K562 (cell line): ENCODE measurements at regions not wholly inside any gene's neighbourhood (a gene's known extent, or its start where the extent isn't known, plus 50 kb on each side); places are given as distances from the start of the nearest gene placed in this dataset.

ENCODE experiments used
- MCM3 ChIP-seq: fragments of 450-650 bp; IDR thresholded peaks from 2 replicates; pipeline ENCODE4 v1.6.1; 2016
- RBM34 ChIP-seq: fragments of 200-400 bp; formaldehyde crosslinking; IDR thresholded peaks from 2 replicates; pipeline ENCODE4 v1.6.1; 2018; ENCODE audit warnings: low read length, borderline replicate concordance; ENCODE audit not compliant: insufficient read depth
- ZNF133 ChIP-seq: fragments of 250-450 bp; sonication (Bioruptor Pico); IDR thresholded peaks from 2 replicates; pipeline ENCODE4 v1.4.0; 2020; ENCODE audit warnings: mild to moderate bottlenecking
- TF ChIP-seq, protein P1 (sequence below): sonication (generic); formaldehyde crosslinking; IDR thresholded peaks from 2 replicates; pipeline ENCODE4 v1.8.0; 2023; ENCODE audit warnings: missing genetic modification reagents, mild to moderate bottlenecking, borderline replicate concordance
- TF ChIP-seq, protein P2 (sequence below): sonication (generic); formaldehyde crosslinking; IDR thresholded peaks from 2 replicates; pipeline ENCODE4 v1.8.1; 2023; ENCODE audit warnings: mild to moderate bottlenecking, missing genetic modification reagents
- TF ChIP-seq, protein P3 (sequence below): conservative IDR thresholded peaks from 2 replicates; pipeline ENCODE4 v1.6.1; 2011; ENCODE audit warnings: low read depth, mild to moderate bottlenecking, low read length; ENCODE audit not compliant: control insufficient read depth

DNA sequence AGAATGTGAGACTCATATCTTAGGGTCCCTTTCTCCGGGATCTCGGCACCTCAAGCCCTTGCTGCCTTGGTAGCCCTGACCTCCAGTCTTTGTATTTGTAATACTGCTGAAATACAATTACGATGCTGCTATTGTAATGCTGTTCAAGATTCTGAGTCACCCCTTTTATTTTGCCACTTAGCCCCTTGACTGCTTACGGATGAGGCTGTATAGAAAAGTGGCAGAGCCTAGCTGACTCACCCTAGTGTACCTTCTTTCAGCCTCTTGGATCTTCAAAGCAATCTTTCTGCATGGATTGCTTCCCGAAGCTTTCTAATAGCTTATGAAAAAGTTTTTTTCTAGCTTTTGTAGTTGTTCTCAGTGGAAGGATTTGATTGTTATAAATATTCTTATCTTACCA lies 187.9 kb downstream of the KCNJ2 start (continued):
- TF ChIP-seq RBM34 (no peak), MCM3 (no peak), ZNF133 (CRISPR knock-in tag) (no peak)
- TF ChIP-seq, protein P1, sequence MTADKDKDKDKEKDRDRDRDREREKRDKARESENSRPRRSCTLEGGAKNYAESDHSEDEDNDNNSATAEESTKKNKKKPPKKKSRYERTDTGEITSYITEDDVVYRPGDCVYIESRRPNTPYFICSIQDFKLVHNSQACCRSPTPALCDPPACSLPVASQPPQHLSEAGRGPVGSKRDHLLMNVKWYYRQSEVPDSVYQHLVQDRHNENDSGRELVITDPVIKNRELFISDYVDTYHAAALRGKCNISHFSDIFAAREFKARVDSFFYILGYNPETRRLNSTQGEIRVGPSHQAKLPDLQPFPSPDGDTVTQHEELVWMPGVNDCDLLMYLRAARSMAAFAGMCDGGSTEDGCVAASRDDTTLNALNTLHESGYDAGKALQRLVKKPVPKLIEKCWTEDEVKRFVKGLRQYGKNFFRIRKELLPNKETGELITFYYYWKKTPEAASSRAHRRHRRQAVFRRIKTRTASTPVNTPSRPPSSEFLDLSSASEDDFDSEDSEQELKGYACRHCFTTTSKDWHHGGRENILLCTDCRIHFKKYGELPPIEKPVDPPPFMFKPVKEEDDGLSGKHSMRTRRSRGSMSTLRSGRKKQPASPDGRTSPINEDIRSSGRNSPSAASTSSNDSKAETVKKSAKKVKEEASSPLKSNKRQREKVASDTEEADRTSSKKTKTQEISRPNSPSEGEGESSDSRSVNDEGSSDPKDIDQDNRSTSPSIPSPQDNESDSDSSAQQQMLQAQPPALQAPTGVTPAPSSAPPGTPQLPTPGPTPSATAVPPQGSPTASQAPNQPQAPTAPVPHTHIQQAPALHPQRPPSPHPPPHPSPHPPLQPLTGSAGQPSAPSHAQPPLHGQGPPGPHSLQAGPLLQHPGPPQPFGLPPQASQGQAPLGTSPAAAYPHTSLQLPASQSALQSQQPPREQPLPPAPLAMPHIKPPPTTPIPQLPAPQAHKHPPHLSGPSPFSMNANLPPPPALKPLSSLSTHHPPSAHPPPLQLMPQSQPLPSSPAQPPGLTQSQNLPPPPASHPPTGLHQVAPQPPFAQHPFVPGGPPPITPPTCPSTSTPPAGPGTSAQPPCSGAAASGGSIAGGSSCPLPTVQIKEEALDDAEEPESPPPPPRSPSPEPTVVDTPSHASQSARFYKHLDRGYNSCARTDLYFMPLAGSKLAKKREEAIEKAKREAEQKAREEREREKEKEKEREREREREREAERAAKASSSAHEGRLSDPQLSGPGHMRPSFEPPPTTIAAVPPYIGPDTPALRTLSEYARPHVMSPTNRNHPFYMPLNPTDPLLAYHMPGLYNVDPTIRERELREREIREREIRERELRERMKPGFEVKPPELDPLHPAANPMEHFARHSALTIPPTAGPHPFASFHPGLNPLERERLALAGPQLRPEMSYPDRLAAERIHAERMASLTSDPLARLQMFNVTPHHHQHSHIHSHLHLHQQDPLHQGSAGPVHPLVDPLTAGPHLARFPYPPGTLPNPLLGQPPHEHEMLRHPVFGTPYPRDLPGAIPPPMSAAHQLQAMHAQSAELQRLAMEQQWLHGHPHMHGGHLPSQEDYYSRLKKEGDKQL (CRISPR knock-in tag) = no peak
- TF ChIP-seq, protein P2, sequence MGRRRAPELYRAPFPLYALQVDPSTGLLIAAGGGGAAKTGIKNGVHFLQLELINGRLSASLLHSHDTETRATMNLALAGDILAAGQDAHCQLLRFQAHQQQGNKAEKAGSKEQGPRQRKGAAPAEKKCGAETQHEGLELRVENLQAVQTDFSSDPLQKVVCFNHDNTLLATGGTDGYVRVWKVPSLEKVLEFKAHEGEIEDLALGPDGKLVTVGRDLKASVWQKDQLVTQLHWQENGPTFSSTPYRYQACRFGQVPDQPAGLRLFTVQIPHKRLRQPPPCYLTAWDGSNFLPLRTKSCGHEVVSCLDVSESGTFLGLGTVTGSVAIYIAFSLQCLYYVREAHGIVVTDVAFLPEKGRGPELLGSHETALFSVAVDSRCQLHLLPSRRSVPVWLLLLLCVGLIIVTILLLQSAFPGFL = no peak
- TF ChIP-seq, protein P3, sequence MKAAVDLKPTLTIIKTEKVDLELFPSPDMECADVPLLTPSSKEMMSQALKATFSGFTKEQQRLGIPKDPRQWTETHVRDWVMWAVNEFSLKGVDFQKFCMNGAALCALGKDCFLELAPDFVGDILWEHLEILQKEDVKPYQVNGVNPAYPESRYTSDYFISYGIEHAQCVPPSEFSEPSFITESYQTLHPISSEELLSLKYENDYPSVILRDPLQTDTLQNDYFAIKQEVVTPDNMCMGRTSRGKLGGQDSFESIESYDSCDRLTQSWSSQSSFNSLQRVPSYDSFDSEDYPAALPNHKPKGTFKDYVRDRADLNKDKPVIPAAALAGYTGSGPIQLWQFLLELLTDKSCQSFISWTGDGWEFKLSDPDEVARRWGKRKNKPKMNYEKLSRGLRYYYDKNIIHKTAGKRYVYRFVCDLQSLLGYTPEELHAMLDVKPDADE = no peak
- TF ChIP-seq, all 486 proteins: peak for 0
